ENCODE measurements at regions not wholly inside any gene's neighbourhood (a gene's known extent, or its start where the extent isn't known, plus 50 kb on each side); places are given as distances from the start of the nearest gene placed in this dataset.
"Not testable (repeated sequence)": the region's sequence is repeated elsewhere in the genome, so short reads cannot be mapped to it uniquely, and the experiment has no call there.

- TF ChIP-seq CTCF, EZH2 (IDR thresholded peaks at IDR 0.05): not testable (repeated sequence)
These were observed 98.7 kb upstream of the RRN3 start for GRCh38 chr16:15192813-15193212.
